Type B pancreatic cell (in vitro differentiated cells): ENCODE measurements at regions not wholly inside any gene's neighbourhood (a gene's known extent, or its start where the extent isn't known, plus 50 kb on each side); places are given as distances from the start of the nearest gene placed in this dataset.

Experiments used
- DNase-seq: peaks from one replicate; pipeline ENCODE4 v3.0.0; 2021; ENCODE audit warnings: mixed read lengths; ENCODE audit not compliant: unreplicated experiment; ENCODE audit errors: extremely low spot score
- H3K27ac Mint-ChIP-seq: 2 replicates; pipeline ENCODE4 v1.8.0; 2021; ENCODE audit warnings: mild to moderate bottlenecking, mixed read lengths
- H3K27me3 Mint-ChIP-seq: 2 replicates; pipeline ENCODE4 v1.8.0; 2021; ENCODE audit warnings: mixed read lengths
- H3K36me3 Mint-ChIP-seq: 2 replicates; pipeline ENCODE4 v1.8.0; 2021; ENCODE audit warnings: mixed read lengths
- H3K4me1 Mint-ChIP-seq: one replicate; pipeline ENCODE4 v1.8.0; 2021; ENCODE audit warnings: mixed read lengths; ENCODE audit not compliant: unreplicated experiment
- H3K4me3 Mint-ChIP-seq: 2 replicates; pipeline ENCODE4 v1.8.0; 2021; ENCODE audit warnings: mild to moderate bottlenecking, mixed read lengths
- H3K9me3 Mint-ChIP-seq: 2 replicates; pipeline ENCODE4 v1.8.0; 2021; ENCODE audit warnings: mixed read lengths
- TF ChIP-seq, protein P1 (sequence below): fragments of 200-600 bp; sonication (generic); conservative IDR thresholded peaks from 2 replicates; pipeline ENCODE4 v1.5.0; 2021; ENCODE audit warnings: antibody characterized with exemption, mild to moderate bottlenecking

- Mint-ChIP-seq H3K9me3 (no peaks in the 10 kb centered on the region), H3K4me1 (peaks cover 5% of the 10 kb centered on the region), H3K27me3 (peaks cover 15% of the 10 kb centered on the region), H3K36me3 (no peaks in the 10 kb centered on the region), H3K4me3 (no peak overlapping the region), H3K27ac (no peak overlapping the region)
- DNase-seq: no peak
- TF ChIP-seq, protein P1, sequence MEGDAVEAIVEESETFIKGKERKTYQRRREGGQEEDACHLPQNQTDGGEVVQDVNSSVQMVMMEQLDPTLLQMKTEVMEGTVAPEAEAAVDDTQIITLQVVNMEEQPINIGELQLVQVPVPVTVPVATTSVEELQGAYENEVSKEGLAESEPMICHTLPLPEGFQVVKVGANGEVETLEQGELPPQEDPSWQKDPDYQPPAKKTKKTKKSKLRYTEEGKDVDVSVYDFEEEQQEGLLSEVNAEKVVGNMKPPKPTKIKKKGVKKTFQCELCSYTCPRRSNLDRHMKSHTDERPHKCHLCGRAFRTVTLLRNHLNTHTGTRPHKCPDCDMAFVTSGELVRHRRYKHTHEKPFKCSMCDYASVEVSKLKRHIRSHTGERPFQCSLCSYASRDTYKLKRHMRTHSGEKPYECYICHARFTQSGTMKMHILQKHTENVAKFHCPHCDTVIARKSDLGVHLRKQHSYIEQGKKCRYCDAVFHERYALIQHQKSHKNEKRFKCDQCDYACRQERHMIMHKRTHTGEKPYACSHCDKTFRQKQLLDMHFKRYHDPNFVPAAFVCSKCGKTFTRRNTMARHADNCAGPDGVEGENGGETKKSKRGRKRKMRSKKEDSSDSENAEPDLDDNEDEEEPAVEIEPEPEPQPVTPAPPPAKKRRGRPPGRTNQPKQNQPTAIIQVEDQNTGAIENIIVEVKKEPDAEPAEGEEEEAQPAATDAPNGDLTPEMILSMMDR: no peak
Observed at GRCh38 chr2:104213758-104214157, 640.2 kb upstream of the POU3F3 start.

GRCh38 chr2:104215269-104216161 is 638.4 kb upstream of the POU3F3 start:
- TF ChIP-seq, protein P1: no peak
- H3K27ac Mint-ChIP-seq: no peak overlapping the region
- peaks cover 5% of the 10 kb centered on the region for H3K4me1 Mint-ChIP-seq
- DNase-seq: no peak
- no peaks in the 10 kb centered on the region for H3K36me3 Mint-ChIP-seq
- H3K27me3 Mint-ChIP-seq: peaks cover 15% of the 10 kb centered on the region
- H3K9me3 Mint-ChIP-seq: no peaks in the 10 kb centered on the region
- H3K4me3 Mint-ChIP-seq: no peak overlapping the region

DNA sequence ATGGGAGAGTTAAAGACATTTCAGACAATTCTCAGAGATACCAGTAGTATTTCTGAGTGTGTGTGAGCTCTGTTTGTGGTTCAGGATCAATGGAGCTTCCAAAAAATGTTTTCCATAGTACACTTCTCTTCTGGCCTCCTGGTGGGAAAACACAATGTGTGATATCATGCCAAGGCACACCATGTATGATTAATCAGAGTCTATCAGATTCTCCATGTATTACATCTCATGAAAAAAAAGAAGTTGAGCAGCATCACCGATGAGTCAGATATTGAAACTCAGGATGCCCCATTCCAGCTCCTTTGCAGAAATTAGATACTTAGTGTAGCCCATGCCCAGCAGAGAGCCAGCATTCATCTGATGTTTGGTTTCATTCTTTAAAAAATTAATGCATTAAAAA is 620.3 kb upstream of the POU3F3 start:
- DNase-seq: no peak
- Mint-ChIP-seq H3K4me1 (no peaks in the 10 kb centered on the region), H3K27ac (no peak overlapping the region), H3K9me3 (no peaks in the 10 kb centered on the region), H3K27me3 (peaks cover 4% of the 10 kb centered on the region), H3K4me3 (no peak overlapping the region), H3K36me3 (no peaks in the 10 kb centered on the region)
- TF ChIP-seq, protein P1: no peak

GRCh38 chr2:104236491-104236890 is 617.4 kb upstream of the POU3F3 start:
- DNase-seq: no peak
- TF ChIP-seq, protein P1: no peak
- no peaks in the 10 kb centered on the region for H3K4me1 Mint-ChIP-seq
- H3K4me3 Mint-ChIP-seq: no peak overlapping the region
- H3K9me3 Mint-ChIP-seq: no peaks in the 10 kb centered on the region
- H3K27me3 Mint-ChIP-seq: peaks cover 3% of the 10 kb centered on the region
- no peaks in the 10 kb centered on the region for H3K36me3 Mint-ChIP-seq
- H3K27ac Mint-ChIP-seq: no peak overlapping the region

DNA sequence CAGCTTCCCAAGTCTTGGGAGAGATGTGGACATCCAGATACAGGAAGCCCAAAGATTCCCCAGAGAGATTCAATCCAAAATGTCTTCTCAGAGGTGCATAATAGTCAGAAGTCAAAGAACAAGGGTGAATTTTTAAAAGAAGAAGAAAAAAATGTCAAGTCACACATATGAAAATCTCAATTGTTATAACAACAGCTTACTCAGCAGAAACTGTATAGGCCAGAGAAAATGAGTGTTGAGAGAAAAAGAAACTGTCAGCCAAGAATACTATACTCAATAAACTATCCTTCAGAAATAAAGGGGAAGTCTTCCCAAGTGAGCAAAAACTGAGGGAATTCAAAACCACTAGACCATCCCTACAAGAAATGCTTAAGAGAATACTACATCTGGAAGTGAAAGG is 612.9 kb upstream of the POU3F3 start:
- Mint-ChIP-seq H3K4me3 (no peak overlapping the region), H3K36me3 (no peaks in the 10 kb centered on the region), H3K4me1 (no peaks in the 10 kb centered on the region), H3K9me3 (no peaks in the 10 kb centered on the region), H3K27me3 (peaks cover 3% of the 10 kb centered on the region), H3K27ac (no peak overlapping the region)
- DNase-seq: no peak
- TF ChIP-seq, protein P1: no peak
